Aorta (tissue), 5 donors: ENCODE measurements at regions not wholly inside any gene's neighbourhood (a gene's known extent, or its start where the extent isn't known, plus 50 kb on each side); places are given as distances from the start of the nearest gene placed in this dataset.

ENCODE experiments used
- ATAC-seq: fragments of 200-7000 bp; cut with Tn5 transposase; one replicate; pipeline ENCODE4 v1.9.1; 2022; ENCODE audit warnings: moderate library complexity; ENCODE audit not compliant: low FRiP score
- DNase-seq, 2 donors: peaks; one replicate each; pipeline ENCODE4 v3.0.0-alpha.2; 2020
- H3K27ac ChIP-seq, 2 donors: one replicate each; pipeline ENCODE4 v1.5.1; 2013; ENCODE audit warnings: low read length in 2 of 2, mild to moderate bottlenecking in 2 of 2, moderate library complexity in 2 of 2, control low read depth in 1 of 2, inconsistent platforms in 1 of 2, low read depth in 1 of 2
- H3K27me3 ChIP-seq, 2 donors: one replicate each; pipeline ENCODE4 v1.6.1; 2013; ENCODE audit warnings: control low read depth in 1 of 2, low read length in 1 of 2, mild to moderate bottlenecking in 1 of 2, moderate library complexity in 1 of 2; ENCODE audit not compliant: insufficient read depth in 2 of 2, control insufficient read depth in 1 of 2
- H3K36me3 ChIP-seq, 2 donors: one replicate each; pipeline ENCODE4 v1.6.1; 2013; ENCODE audit warnings: control low read depth in 1 of 2, low read length in 1 of 2, mild to moderate bottlenecking in 1 of 2; ENCODE audit not compliant: insufficient read depth in 2 of 2, control insufficient read depth in 1 of 2
- H3K4me1 ChIP-seq, 2 donors: one replicate each; pipeline ENCODE4 v1.6.1; 2013; ENCODE audit warnings: low read length in 2 of 2, control low read depth in 1 of 2, mild to moderate bottlenecking in 1 of 2, moderate library complexity in 1 of 2; ENCODE audit not compliant: insufficient read depth in 2 of 2, control insufficient read depth in 1 of 2
- H3K4me3 ChIP-seq, 2 donors: one replicate each; pipeline ENCODE4 v1.5.1; 2013; ENCODE audit warnings: low read length in 2 of 2, control low read depth in 1 of 2, mild to moderate bottlenecking in 1 of 2
- H3K9me3 ChIP-seq: one replicate; pipeline ENCODE4 v1.6.1; 2013; ENCODE audit warnings: mild to moderate bottlenecking, low read length; ENCODE audit not compliant: control insufficient read depth
- WGBS, 2 donors: extraction: QIAGEN DNeasy Blood & Tissue Kit; methylation state at CpG; one replicate each; pipeline ENCODE4 v1.1.7; 2013; 5-methylcytosine and 5-hydroxymethylcytosine counted together
- intact Hi-C, 2 donors: fragments of 100-400 bp; cut with DNase I; formaldehyde crosslinking; loops; one replicate each; pipeline versions ENCODE4 v1.14.2 to v1.15.0; 2022
- donor health status: healthy with polysubstance abuse.
- donor health status: Bipolar disorder and iron deficiency.
- donor health status: DM: no; HTN: no; CAD: no.
- donor health status: DM: no; HTN: no; CAD: no.
- donor health status: DM: yes; HTN: yes; CAD: no.

GRCh38 chr2:7407001-7407400 is 489.8 kb downstream of the RNF144A start:
- DNase-seq (no peak), ATAC-seq (no peak)
- intact Hi-C loops, result loop anchor here in 1 of 2 donors (10.0 kb wide), 1 partner anchor 152 kb away; no protein-coding TSS in a partner anchor
- no peaks in the 10 kb centered on the region for H3K4me1 ChIP-seq
- H3K27me3 ChIP-seq, result no peaks in the 10 kb centered on the region
- no peak overlapping the region for H3K27ac ChIP-seq
- no peak overlapping the region for H3K4me3 ChIP-seq
- WGBS, 2 donors, result 69 to 77% methylated on average over 7 of the region's 7 CpGs
- no peaks in the 10 kb centered on the region for H3K36me3 ChIP-seq
- H3K9me3 ChIP-seq, result no peaks in the 10 kb centered on the region

DNA sequence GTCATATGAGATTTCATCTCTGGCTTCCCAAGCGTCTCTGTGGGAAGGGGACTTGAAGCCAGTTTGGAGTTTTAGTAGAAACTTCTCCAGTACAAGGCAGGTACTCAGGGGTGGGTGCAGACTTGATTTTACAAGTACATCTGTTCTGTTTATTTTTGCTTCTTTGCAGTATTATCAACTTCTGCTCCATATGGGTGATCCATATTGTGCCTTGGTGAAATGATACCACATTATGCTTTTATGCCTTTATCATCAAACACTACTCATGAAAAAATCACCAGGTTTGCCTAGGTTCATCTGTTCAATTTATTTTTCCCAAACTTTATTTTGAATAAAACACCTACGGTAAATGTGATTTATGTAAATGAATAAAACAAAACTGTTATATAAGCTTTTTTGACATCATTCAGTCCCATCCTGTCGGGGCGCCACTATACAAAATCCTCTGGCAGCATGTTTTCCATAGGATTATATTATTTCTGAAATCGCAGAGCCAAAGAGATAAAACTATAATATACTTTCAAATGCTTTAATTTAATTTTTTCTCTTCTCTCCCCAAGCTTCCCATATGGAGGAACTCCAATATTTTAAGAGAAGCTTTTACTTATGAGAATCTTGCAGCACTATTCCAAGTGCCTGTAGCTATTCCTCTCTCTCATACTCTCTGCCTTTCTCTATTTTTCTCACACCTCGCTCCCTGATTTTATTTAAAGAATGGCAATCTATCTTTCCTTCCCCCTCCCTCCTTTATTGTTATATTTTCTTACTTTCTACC is 490.9 kb downstream of the RNF144A start:
- Histone ChIP-seq H3K4me1 (no peaks in the 10 kb centered on the region), H3K27me3 (no peaks in the 10 kb centered on the region), H3K36me3 (no peaks in the 10 kb centered on the region), H3K27ac (no peak overlapping the region), H3K9me3 (no peaks in the 10 kb centered on the region), H3K4me3 (no peak overlapping the region)
- DNase-seq (no peak), ATAC-seq (no peak)
- intact Hi-C loops, result loop anchor here in 1 of 2 donors (10.0 kb wide), 1 partner anchor 153 kb away; no protein-coding TSS in a partner anchor
- 96 to 97% methylated on average over 6 of the region's 6 CpGs for WGBS, 2 donors

GRCh38 chr2:7411691-7412090 is 494.5 kb downstream of the RNF144A start:
- H3K4me3 ChIP-seq, result no peak overlapping the region
- no peaks in the 10 kb centered on the region for H3K9me3 ChIP-seq
- no peak overlapping the region for H3K27ac ChIP-seq
- ATAC-seq, result no peak
- no peaks in the 10 kb centered on the region for H3K36me3 ChIP-seq
- no peaks in the 10 kb centered on the region for H3K27me3 ChIP-seq
- no peak for DNase-seq
- intact Hi-C loops, result no loop called here
- H3K4me1 ChIP-seq, result no peaks in the 10 kb centered on the region

- ATAC-seq, result peak; percentile 66
Measured at GRCh38 chr2:7417845-7418742, 500.9 kb downstream of the RNF144A start.

DNA sequence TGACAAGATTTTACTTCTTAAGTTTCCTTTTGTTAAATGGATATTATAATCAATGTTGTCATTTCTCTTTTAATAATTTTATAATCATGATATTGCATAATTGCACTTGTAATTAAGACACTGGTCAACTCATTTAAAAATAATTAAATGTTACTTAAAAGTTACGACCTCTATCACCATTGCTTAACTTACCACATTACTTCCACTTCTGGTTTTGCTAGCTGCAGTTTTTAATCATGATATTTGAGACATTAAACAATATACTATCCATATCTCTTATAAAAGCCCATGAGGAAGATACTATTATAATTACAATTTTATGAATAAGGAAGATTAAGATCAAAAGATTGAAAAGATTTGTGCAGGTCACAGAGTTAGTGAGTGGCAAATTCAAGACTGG is 502.0 kb downstream of the RNF144A start:
- Histone ChIP-seq H3K36me3 (no peaks in the 10 kb centered on the region), H3K4me1 (no peaks in the 10 kb centered on the region), H3K27me3 (no peaks in the 10 kb centered on the region), H3K27ac (no peak overlapping the region), H3K9me3 (no peaks in the 10 kb centered on the region), H3K4me3 (no peak overlapping the region)
- WGBS, 2 donors, result 84 to 94% methylated on average over 1 of the region's 1 CpG
- DNase-seq (no peak), ATAC-seq (no peak)
- intact Hi-C loops, result no loop called here

More at GRCh38 chr2:7417845-7418742, 500.9 kb downstream of the RNF144A start:
- intact Hi-C loops, result no loop called here
- 51 to 63% methylated on average over 2 of the region's 2 CpGs for WGBS, 2 donors
- Histone ChIP-seq H3K9me3 (no peaks in the 10 kb centered on the region), H3K27ac (no peak overlapping the region), H3K4me1 (no peaks in the 10 kb centered on the region), H3K4me3 (no peak overlapping the region), H3K27me3 (no peaks in the 10 kb centered on the region), H3K36me3 (no peaks in the 10 kb centered on the region)
- no peak for DNase-seq

DNA sequence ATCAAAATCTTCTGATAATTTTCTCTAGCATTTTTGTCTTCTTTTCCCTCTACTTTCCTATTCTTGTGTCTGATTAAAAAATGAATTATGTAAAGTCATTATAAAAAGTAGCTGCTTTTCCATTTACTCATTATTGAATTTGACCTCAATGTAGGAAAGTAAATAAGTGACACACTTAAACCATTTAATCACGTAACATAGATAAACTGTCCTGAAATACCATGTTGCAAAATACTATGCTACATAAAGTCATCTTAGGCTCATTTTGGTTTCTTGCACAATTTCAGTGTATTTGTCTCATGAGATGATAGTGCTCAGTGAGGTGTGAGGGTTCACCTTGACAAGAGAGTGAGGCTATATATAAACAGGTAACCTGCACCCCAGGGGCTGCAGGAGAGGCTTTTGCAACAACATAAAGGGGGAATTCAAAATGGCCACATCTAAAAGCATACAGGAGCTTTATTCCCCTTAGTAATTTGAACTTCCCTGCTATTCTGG is 502.7 kb downstream of the RNF144A start:
- no peak for DNase-seq
- WGBS, 2 donors, result 80 to 83% methylated on average over 1 of the region's 1 CpG
- Histone ChIP-seq H3K27ac (no peak overlapping the region), H3K36me3 (no peaks in the 10 kb centered on the region), H3K4me1 (no peaks in the 10 kb centered on the region), H3K4me3 (no peak overlapping the region), H3K9me3 (no peaks in the 10 kb centered on the region), H3K27me3 (no peaks in the 10 kb centered on the region)
- no peak for ATAC-seq
- intact Hi-C loops, result loop anchor here in 1 of 2 donors (5.0 to 10.0 kb wide), 2 partner anchors 218 to 385 kb away; no protein-coding TSS in a partner anchor

DNA sequence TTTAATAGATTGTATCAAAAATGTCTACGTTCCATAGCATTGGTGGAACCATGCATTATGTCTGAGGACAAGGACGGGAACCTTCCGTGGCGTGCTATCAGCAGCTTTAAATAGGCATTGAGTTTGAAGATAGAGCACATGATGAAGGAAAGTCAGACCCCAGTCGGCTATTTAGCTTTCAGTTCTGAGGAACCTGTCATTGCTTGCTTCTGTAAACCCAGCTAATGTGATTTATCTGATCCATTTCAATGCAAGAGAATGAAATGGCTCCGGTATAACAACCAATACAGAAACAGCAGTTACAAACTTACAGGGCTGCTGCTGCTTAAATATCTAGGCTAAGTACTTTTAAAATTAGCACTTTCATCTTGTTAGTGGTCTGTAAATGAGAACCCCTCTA is 503.3 kb downstream of the RNF144A start:
- Histone ChIP-seq H3K4me3 (no peak overlapping the region), H3K27ac (no peak overlapping the region), H3K9me3 (no peaks in the 10 kb centered on the region), H3K36me3 (no peaks in the 10 kb centered on the region), H3K4me1 (no peaks in the 10 kb centered on the region), H3K27me3 (no peaks in the 10 kb centered on the region)
- intact Hi-C loops, result loop anchor here in 1 of 2 donors (5.0 to 10.0 kb wide), 2 partner anchors 218 to 386 kb away; no protein-coding TSS in a partner anchor
- no peak for DNase-seq
- 77 to 84% methylated on average over 6 of the region's 6 CpGs for WGBS, 2 donors
- no peak for ATAC-seq

GRCh38 chr2:7424481-7424880 is 507.3 kb downstream of the RNF144A start:
- WGBS, 2 donors, result 74 to 75% methylated on average over 4 of the region's 4 CpGs
- DNase-seq, result no peak
- Histone ChIP-seq H3K9me3 (no peaks in the 10 kb centered on the region), H3K4me3 (no peak overlapping the region), H3K27ac (no peak overlapping the region), H3K36me3 (no peaks in the 10 kb centered on the region), H3K27me3 (no peaks in the 10 kb centered on the region), H3K4me1 (no peaks in the 10 kb centered on the region)
- intact Hi-C loops, result loop anchor here in 1 of 2 donors (5.0 to 10.0 kb wide), 2 partner anchors 222 to 390 kb away; no protein-coding TSS in a partner anchor
- no peak for ATAC-seq
